OCI-LY7 (cell line): ENCODE measurements at regions not wholly inside any gene's neighbourhood (a gene's known extent, or its start where the extent isn't known, plus 50 kb on each side); places are given as distances from the start of the nearest gene placed in this dataset.

Experiments
- BruUV-seq: library from RNA; stranded (reverse); fragments of 400-500 nt; replicated peaks from 2 replicates; lab custom pipeline; 2021; lab: Mats Ljungman, UMichigan
- CTCF ChIA-PET: fragments of 300-600 bp; sonication (Branson Sonifier 250); formaldehyde crosslinking; loops from one replicate; lab custom pipeline; 2022; ENCODE audit warnings: antibody characterized with exemption; ENCODE audit not compliant: unreplicated experiment; lab: Charles Lee
- POLR2A ChIA-PET: fragments of 300-600 bp; sonication (Branson Sonifier 250); formaldehyde crosslinking; loops from one replicate; lab custom pipeline; 2022; ENCODE audit warnings: antibody characterized with exemption; lab: Charles Lee
- DNase-seq: peaks from one replicate; pipeline ENCODE4 v3.0.0-alpha.2; 2015; ENCODE audit warnings: low spot score
- H2AFZ ChIP-seq: fragments of 200-600 bp; sonication (generic), shearing (Covaris generic); 2 replicates; pipeline ENCODE4 v1.6.1; 2014; ENCODE audit warnings: mild to moderate bottlenecking, antibody characterized with exemption, low read length, moderate library complexity
- H3K27ac ChIP-seq: fragments of 200-600 bp; sonication (generic); 2 replicates; pipeline ENCODE4 v1.5.1; 2014; ENCODE audit warnings: mixed run types, low read depth, mild to moderate bottlenecking, moderate library complexity, low read length, inconsistent platforms; ENCODE audit not compliant: poor library complexity, severe bottlenecking
- H3K36me3 ChIP-seq: fragments of 200-600 bp; sonication (generic); 2 replicates; pipeline ENCODE4 v1.6.1; 2014; ENCODE audit warnings: mild to moderate bottlenecking, antibody characterized with exemption, low read length, moderate library complexity, mixed read lengths; ENCODE audit not compliant: insufficient read depth
- H3K4me1 ChIP-seq: fragments of 200-600 bp; sonication (generic); 2 replicates; pipeline ENCODE4 v1.5.1; 2014; ENCODE audit warnings: mild to moderate bottlenecking, low read length; ENCODE audit not compliant: insufficient read depth, poor library complexity, severe bottlenecking
- H3K4me2 ChIP-seq: fragments of 200-600 bp; sonication (generic); 2 replicates; pipeline ENCODE4 v1.6.1; 2014; ENCODE audit warnings: mild to moderate bottlenecking, low read length
- H3K4me3 ChIP-seq: fragments of 200-600 bp; sonication (generic); 2 replicates; pipeline ENCODE4 v1.5.1; 2014; ENCODE audit warnings: mild to moderate bottlenecking, low read depth, low read length; ENCODE audit not compliant: poor library complexity, severe bottlenecking
- H3K79me2 ChIP-seq: fragments of 200-600 bp; sonication (generic); 2 replicates; pipeline ENCODE4 v1.6.1; 2016; ENCODE audit warnings: low read depth, mild to moderate bottlenecking, low read length, moderate library complexity, mixed read lengths; ENCODE audit not compliant: insufficient read depth
- H3K9me2 ChIP-seq: fragments of 200-600 bp; sonication (generic); 2 replicates; pipeline ENCODE4 v1.6.1; 2016; ENCODE audit warnings: mild to moderate bottlenecking, low read length, mixed read lengths; ENCODE audit not compliant: insufficient read depth
- H3K9me3 ChIP-seq: fragments of 200-600 bp; sonication (generic); 2 replicates; pipeline ENCODE4 v1.6.1; 2014; ENCODE audit warnings: mild to moderate bottlenecking, mixed run types, low read length, mixed read lengths
- H4K20me1 ChIP-seq: fragments of 200-600 bp; sonication (generic); 2 replicates; pipeline ENCODE4 v1.6.1; 2014; ENCODE audit warnings: mild to moderate bottlenecking, antibody characterized with exemption, low read length, moderate library complexity, mixed read lengths; ENCODE audit not compliant: insufficient read depth
- CTCF ChIP-seq: fragments of 200-600 bp; sonication (generic); conservative IDR thresholded peaks from 2 replicates; pipeline ENCODE4 v1.5.1; 2014; ENCODE audit warnings: mild to moderate bottlenecking, antibody characterized with exemption, low read length, moderate library complexity, mixed read lengths
- EZH2phosphoT487 ChIP-seq: fragments of 200-600 bp; sonication (generic); IDR thresholded peaks from 2 replicates; pipeline ENCODE4 v1.6.1; 2018; ENCODE audit warnings: low read depth, borderline replicate concordance, mild to moderate bottlenecking, mixed run types, antibody characterized with exemption, low read length, moderate library complexity, mixed read lengths
- intact Hi-C: fragments of 100-400 bp; cut with micrococcal nuclease; formaldehyde crosslinking; loops from one replicate; pipeline ENCODE4 v1.10.0; 2022; ENCODE audit not compliant: unreplicated experiment

GRCh38 chr5:3303777-3304176, 291.9 kb upstream of the IRX1 start:
- no TSS peak for BruUV-seq
- intact Hi-C loops = no loop called here
- no peak for DNase-seq
- Histone ChIP-seq H3K9me3 (no peaks in the 10 kb centered on the region), H3K4me2 (no peak overlapping the region), H2AFZ (no peak overlapping the region), H4K20me1 (no peaks in the 10 kb centered on the region), H3K36me3 (no peaks in the 10 kb centered on the region), H3K27ac (no peak overlapping the region), H3K9me2 (no peaks in the 10 kb centered on the region), H3K4me3 (no peak overlapping the region), H3K4me1 (no peaks in the 10 kb centered on the region), H3K79me2 (no peaks in the 10 kb centered on the region)
- TF ChIP-seq CTCF = no peak
- no peak for TF ChIP-seq EZH2phosphoT487
- POLR2A ChIA-PET = no interaction called here
- CTCF ChIA-PET = no interaction called here

- no peaks in the 10 kb centered on the region for H4K20me1 ChIP-seq
- no TSS peak for BruUV-seq
- no peaks in the 10 kb centered on the region for H3K9me3 ChIP-seq
- H3K9me2 ChIP-seq = no peaks in the 10 kb centered on the region
- no peaks in the 10 kb centered on the region for H3K36me3 ChIP-seq
- no peaks in the 10 kb centered on the region for H3K79me2 ChIP-seq
- ChIA-PET POLR2A (no interaction called here), CTCF (no interaction called here)
- TF ChIP-seq CTCF (no peak), EZH2phosphoT487 (no peak)
- DNase-seq = no peak
- no peaks in the 10 kb centered on the region for H3K4me1 ChIP-seq
- H2AFZ ChIP-seq = no peak overlapping the region
- no peak overlapping the region for H3K4me2 ChIP-seq
- no peak overlapping the region for H3K4me3 ChIP-seq
- no peak overlapping the region for H3K27ac ChIP-seq
- intact Hi-C loops = no loop called here
Measured at GRCh38 chr5:3302228-3302627, 293.4 kb upstream of the IRX1 start.

- Histone ChIP-seq H3K4me3 (no peak overlapping the region), H3K79me2 (no peaks in the 10 kb centered on the region), H3K36me3 (no peaks in the 10 kb centered on the region), H3K27ac (no peak overlapping the region), H3K4me1 (no peaks in the 10 kb centered on the region), H4K20me1 (no peaks in the 10 kb centered on the region), H3K4me2 (no peak overlapping the region), H3K9me3 (no peaks in the 10 kb centered on the region), H2AFZ (no peak overlapping the region), H3K9me2 (no peaks in the 10 kb centered on the region)
- ChIA-PET CTCF (no interaction called here), POLR2A (no interaction called here)
- no peak for DNase-seq
- no TSS peak for BruUV-seq
- intact Hi-C loops = no loop called here
- TF ChIP-seq CTCF (no peak), EZH2phosphoT487 (no peak)
Measured at GRCh38 chr5:3301306-3301705, 294.3 kb upstream of the IRX1 start.
